ENCODE measurements at regions not wholly inside any gene's neighbourhood (a gene's known extent, or its start where the extent isn't known, plus 50 kb on each side); places are given as distances from the start of the nearest gene placed in this dataset.

- CTCF ChIA-PET, result no interaction called here
- no peak for ATAC-seq (ENCODE audit: low read depth)
- Mint-ChIP-seq H3K27ac (no peak overlapping the region), H3K4me3 (no peak overlapping the region), H3K27me3 (no peaks in the 10 kb centered on the region), H3K4me1 (no peaks in the 10 kb centered on the region), H3K36me3 (ENCODE audit: low read depth) (no peaks in the 10 kb centered on the region), H3K9me3 (no peaks in the 10 kb centered on the region)
- POLR2A ChIA-PET, result no interaction called here
- DNase-seq, result no peak
- intact Hi-C loops (cut with micrococcal nuclease), result no loop called here
- no peak for TF ChIP-seq CTCF (IDR thresholded peaks at IDR 0.05)
These were observed 91.1 kb downstream of the IRF2BPL start for GRCh38 chr14:76937181-76938091.

DNA sequence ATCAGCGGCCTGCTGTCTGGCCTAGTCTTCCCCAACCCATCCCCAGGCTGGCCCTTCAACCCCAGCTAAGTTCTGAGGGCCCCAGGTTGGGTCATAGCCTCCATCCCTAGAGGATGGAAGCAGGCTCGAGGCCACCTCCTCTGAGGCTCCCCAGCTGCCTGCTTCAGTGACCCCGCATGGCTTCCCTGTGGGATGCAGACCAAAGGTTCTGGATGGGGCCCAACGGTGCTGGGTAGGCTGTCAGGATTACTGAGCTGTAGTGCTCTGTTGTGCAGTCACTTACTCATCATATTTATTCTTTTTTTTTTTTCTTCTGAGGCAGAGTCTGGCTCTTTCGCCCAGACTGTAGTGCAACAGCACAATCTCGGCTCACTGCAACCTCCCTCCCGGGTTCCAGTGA lies 92.0 kb downstream of the IRF2BPL start:
- TF ChIP-seq CTCF (IDR thresholded peaks at IDR 0.05), result no peak
- ChIA-PET POLR2A (no interaction called here), CTCF (interaction anchor here (0.7 to 1.7 kb wide), 3 partner anchors 117 to 134 kb away, joined by 3 to 5 read pairs (median 4); no protein-coding TSS in a partner anchor)
- H3K27me3 Mint-ChIP-seq, result no peaks in the 10 kb centered on the region
- H3K36me3 Mint-ChIP-seq (ENCODE audit: low read depth), result no peaks in the 10 kb centered on the region
- H3K27ac Mint-ChIP-seq, result no peak overlapping the region
- ATAC-seq (ENCODE audit: low read depth), result no peak
- H3K9me3 Mint-ChIP-seq, result no peaks in the 10 kb centered on the region
- no peaks in the 10 kb centered on the region for H3K4me1 Mint-ChIP-seq
- DNase-seq, result no peak
- intact Hi-C loops (cut with micrococcal nuclease), result no loop called here
- no peak overlapping the region for H3K4me3 Mint-ChIP-seq

- ATAC-seq (ENCODE audit: low read depth) (no peak), DNase-seq (no peak)
- Mint-ChIP-seq H3K4me1 (peaks cover 12% of the 10 kb centered on the region), H3K9me3 (no peaks in the 10 kb centered on the region), H3K27me3 (no peaks in the 10 kb centered on the region), H3K27ac (no peak overlapping the region), H3K36me3 (ENCODE audit: low read depth) (no peaks in the 10 kb centered on the region), H3K4me3 (no peak overlapping the region)
- TF ChIP-seq CTCF (IDR thresholded peaks at IDR 0.05), result no peak
- ChIA-PET POLR2A (no interaction called here), CTCF (interaction anchor here (0.6 to 0.7 kb wide), 2 partner anchors 9 to 137 kb away, joined by 3 to 4 read pairs; no protein-coding TSS in a partner anchor)
- intact Hi-C loops (cut with micrococcal nuclease), result no loop called here
These were observed 95.0 kb downstream of the IRF2BPL start for GRCh38 chr14:76933515-76933914.

DNA sequence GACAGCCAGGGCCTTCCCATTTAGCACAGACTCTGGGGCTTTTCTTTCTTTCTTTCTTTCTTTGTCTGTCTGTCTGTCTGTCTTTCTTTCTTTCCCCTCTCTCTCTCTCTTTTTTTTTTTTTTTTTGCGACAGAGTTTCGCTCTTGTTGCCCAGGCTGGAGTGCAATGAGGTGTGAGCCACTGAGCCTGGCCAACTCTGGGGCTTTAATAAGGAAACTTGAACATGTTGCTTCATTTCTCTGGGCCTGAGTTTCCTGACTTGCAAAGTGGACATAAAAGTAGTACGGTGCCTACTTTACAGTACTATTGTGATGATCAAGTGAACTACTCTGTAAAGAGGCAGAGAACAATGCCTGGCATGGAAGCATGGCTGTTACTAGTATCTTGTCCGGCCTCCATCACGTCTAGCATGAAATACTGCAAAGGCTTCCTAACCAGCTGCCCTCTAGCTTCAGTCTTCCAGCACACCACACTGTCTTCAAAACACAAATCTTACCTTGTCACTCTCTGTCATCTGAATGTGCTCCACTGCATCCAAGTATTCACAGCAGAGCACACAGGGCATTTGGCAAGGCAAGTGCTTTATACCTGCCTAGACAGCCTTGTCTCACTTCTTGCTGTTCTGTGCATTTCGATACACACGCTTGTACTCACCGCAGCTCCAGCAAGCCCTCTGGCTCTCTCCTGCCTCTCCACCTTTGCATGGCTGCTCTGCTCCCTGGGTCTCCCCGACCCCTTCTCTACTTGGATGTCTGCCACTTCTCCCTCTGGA lies 96.7 kb downstream of the IRF2BPL start:
- DNase-seq, result no peak
- peaks cover 2% of the 10 kb centered on the region for H3K27me3 Mint-ChIP-seq
- ChIA-PET CTCF (no interaction called here), POLR2A (no interaction called here)
- no peaks in the 10 kb centered on the region for H3K36me3 Mint-ChIP-seq (ENCODE audit: low read depth)
- no peak overlapping the region for H3K4me3 Mint-ChIP-seq
- H3K4me1 Mint-ChIP-seq, result peaks cover 24% of the 10 kb centered on the region
- no peak for ATAC-seq (ENCODE audit: low read depth)
- TF ChIP-seq CTCF (IDR thresholded peaks at IDR 0.05), result no peak
- no peaks in the 10 kb centered on the region for H3K9me3 Mint-ChIP-seq
- intact Hi-C loops (cut with micrococcal nuclease), result no loop called here
- no peak overlapping the region for H3K27ac Mint-ChIP-seq

DNA sequence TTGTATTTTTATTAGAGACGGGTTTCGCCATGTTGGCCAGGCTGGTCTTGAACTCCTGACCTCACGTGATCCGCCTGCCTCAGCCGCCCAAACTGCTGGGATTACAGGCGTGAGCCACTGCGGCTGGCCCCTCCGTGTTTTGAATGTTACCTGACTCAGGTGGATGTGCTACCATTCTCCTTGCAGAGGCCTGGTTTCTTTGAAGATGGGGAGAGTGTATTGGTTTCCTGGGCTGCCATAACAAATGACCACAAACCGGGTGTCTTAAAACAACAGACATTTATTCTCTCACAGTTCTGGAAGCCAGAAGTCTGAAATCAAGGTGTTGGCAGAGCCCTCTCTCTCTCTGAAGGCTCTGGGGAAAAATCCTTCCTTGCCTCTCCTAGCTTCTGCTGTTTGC lies 98.0 kb downstream of the IRF2BPL start:
- POLR2A ChIA-PET, result no interaction called here
- H3K36me3 Mint-ChIP-seq (ENCODE audit: low read depth), result no peaks in the 10 kb centered on the region
- intact Hi-C loops (cut with micrococcal nuclease), result no loop called here
- DNase-seq, result no peak
- no peak for TF ChIP-seq CTCF (IDR thresholded peaks at IDR 0.05)
- H3K4me3 Mint-ChIP-seq, result no peak overlapping the region
- CTCF ChIA-PET, result interaction anchor here (1.1 to 1.5 kb wide), 2 partner anchors 17 to 123 kb away, joined by 3 read pairs; no protein-coding TSS in a partner anchor
- H3K27ac Mint-ChIP-seq, result no peak overlapping the region
- H3K9me3 Mint-ChIP-seq, result no peaks in the 10 kb centered on the region
- H3K4me1 Mint-ChIP-seq, result peaks cover 34% of the 10 kb centered on the region
- ATAC-seq (ENCODE audit: low read depth), result no peak
- peaks cover 2% of the 10 kb centered on the region for H3K27me3 Mint-ChIP-seq

Data from activated B cell treated with CpG ODN at 0.5 μM for 24 hours (primary cell).